ENCODE measurements at regions not wholly inside any gene's neighbourhood (a gene's known extent, or its start where the extent isn't known, plus 50 kb on each side); places are given as distances from the start of the nearest gene placed in this dataset.

DNA sequence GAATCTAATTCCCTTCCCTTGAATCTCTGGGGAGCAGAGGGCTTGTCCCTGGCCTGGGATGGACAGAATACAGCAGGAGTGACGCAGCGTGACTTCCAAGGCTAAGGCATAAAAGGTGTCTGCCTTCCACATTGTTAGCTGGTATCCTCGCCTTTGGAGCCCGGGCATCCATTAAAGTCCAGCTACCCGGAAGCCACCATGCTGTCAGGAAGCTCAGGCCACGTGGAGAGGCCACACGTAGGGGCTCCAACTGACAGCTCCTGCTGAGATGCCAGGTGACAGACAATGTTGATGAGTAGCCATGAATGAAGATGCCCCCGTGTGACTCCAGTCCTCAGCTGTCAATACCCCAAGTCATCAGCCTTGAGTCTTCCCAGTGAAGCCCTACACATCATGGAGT is 99.9 kb downstream of the OAT start:
- Histone ChIP-seq H3K27me3 (ENCODE audit: control insufficient read depth, insufficient read depth, low read length) (no peaks in the 10 kb centered on the region), H3K4me3 (ENCODE audit: low read depth, low read length) (no peak overlapping the region), H3K36me3 (ENCODE audit: control insufficient read depth, insufficient read depth, low read length) (no peaks in the 10 kb centered on the region)
- TF ChIP-seq, protein P1, sequence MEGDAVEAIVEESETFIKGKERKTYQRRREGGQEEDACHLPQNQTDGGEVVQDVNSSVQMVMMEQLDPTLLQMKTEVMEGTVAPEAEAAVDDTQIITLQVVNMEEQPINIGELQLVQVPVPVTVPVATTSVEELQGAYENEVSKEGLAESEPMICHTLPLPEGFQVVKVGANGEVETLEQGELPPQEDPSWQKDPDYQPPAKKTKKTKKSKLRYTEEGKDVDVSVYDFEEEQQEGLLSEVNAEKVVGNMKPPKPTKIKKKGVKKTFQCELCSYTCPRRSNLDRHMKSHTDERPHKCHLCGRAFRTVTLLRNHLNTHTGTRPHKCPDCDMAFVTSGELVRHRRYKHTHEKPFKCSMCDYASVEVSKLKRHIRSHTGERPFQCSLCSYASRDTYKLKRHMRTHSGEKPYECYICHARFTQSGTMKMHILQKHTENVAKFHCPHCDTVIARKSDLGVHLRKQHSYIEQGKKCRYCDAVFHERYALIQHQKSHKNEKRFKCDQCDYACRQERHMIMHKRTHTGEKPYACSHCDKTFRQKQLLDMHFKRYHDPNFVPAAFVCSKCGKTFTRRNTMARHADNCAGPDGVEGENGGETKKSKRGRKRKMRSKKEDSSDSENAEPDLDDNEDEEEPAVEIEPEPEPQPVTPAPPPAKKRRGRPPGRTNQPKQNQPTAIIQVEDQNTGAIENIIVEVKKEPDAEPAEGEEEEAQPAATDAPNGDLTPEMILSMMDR (IDR thresholded peaks at IDR 0.05; ENCODE audit: insufficient read depth, low read length, poor library complexity, severe bottlenecking): no peak
- DNase-seq (ENCODE audit: low read depth): no peak

DNA sequence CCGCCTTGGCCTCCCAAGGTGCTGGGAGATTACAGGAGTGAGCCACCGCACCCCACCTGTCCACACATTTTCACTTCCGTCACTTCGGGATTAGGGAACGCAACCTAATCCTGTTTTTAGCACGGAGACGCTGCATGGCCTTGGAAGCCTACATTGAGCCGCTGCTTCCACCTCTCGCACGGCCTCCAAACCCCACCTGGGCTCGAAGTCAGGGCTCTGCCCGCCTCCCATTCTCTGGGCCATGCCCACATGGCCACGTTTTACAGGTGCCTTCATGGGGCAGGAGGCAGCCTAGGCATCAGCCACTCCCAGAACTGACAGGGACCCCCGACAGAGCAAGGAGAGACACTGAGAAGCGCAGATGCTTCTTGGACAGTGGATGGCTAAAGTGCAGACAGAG is 100.6 kb downstream of the OAT start:
- DNase-seq (ENCODE audit: low read depth): no peak
- no peaks in the 10 kb centered on the region for H3K27me3 ChIP-seq (ENCODE audit: control insufficient read depth, insufficient read depth, low read length)
- TF ChIP-seq, protein P1 (IDR thresholded peaks at IDR 0.05; ENCODE audit: insufficient read depth, low read length, poor library complexity, severe bottlenecking): no peak
- no peaks in the 10 kb centered on the region for H3K36me3 ChIP-seq (ENCODE audit: control insufficient read depth, insufficient read depth, low read length)
- H3K4me3 ChIP-seq (ENCODE audit: low read depth, low read length): no peak overlapping the region

DNA sequence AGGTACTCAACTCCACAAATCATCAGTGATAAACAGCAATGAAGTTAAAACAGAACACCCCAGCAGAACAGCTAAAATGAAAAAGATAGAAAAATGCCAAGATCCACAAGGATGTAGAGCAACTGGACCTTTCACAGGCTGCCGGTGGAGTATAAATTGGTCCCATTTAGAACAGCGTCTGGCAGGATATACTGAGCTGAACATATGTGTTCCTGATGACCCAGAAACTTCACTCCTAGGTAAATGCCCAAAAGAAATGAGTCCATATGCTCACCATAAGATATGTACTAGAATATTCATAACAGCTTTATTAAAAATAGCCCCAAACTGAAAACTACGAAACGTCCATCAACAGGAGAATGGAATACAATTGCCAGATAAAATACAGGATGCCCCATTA is 102.4 kb downstream of the OAT start:
- Histone ChIP-seq H3K36me3 (ENCODE audit: control insufficient read depth, insufficient read depth, low read length) (no peaks in the 10 kb centered on the region), H3K27me3 (ENCODE audit: control insufficient read depth, insufficient read depth, low read length) (no peaks in the 10 kb centered on the region), H3K4me3 (ENCODE audit: low read depth, low read length) (no peak overlapping the region)
- DNase-seq (ENCODE audit: low read depth): no peak
- TF ChIP-seq, protein P1 (IDR thresholded peaks at IDR 0.05; ENCODE audit: insufficient read depth, low read length, poor library complexity, severe bottlenecking): no peak

DNA sequence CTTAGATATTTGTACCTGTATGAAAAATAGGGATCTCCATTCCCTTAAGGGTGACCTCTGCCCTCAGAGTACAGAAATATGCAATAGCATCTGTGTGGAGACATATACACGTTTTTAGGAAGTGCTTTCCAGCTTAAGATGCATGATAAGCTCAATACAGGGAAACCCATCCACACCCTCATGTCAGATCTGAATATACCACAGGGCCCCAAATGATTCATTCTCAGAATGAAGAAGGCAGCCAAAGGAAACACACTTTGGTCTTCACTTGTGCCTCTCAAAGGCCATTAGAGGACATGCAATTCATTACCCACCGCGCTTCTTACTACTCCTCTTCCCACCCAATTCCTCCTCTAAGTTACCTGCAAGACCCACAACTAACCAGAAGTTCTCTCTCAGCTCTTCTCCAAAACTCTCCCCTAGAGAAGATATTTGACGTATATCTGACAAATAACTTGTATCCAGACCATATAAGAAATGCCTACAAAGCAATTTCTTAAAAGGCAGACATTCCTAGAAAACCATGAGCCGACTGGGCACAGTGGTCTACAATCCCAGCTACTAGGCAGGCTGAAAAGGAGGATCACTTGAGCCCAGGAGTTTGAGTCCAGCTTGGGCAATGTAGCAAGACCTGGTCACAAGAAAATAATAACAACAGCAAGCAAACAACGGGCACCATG is 103.0 kb downstream of the OAT start:
- no peaks in the 10 kb centered on the region for H3K27me3 ChIP-seq (ENCODE audit: control insufficient read depth, insufficient read depth, low read length)
- DNase-seq (ENCODE audit: low read depth): no peak
- no peaks in the 10 kb centered on the region for H3K36me3 ChIP-seq (ENCODE audit: control insufficient read depth, insufficient read depth, low read length)
- TF ChIP-seq, protein P1 (IDR thresholded peaks at IDR 0.05; ENCODE audit: insufficient read depth, low read length, poor library complexity, severe bottlenecking): no peak
- no peak overlapping the region for H3K4me3 ChIP-seq (ENCODE audit: low read depth, low read length)

DNA sequence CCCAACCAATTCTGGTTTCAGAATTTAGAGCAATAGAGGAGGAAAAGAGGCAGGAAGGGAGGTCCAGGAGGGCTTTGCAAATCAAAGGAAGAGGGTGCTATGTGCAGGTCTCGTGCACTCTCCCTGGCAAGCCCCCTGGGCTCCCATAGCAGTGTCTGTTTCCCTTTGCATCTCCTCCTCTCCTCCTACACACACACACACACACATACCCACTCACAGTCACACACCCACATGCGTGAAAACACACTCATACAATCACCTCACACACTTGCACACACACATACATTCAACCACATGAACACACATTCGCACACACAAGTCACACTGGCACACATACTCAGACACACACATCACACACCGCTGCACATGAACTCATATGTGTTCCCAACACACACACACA is 105.3 kb downstream of the OAT start:
- Histone ChIP-seq H3K4me3 (ENCODE audit: low read depth, low read length) (no peak overlapping the region), H3K27me3 (ENCODE audit: control insufficient read depth, insufficient read depth, low read length) (no peaks in the 10 kb centered on the region), H3K36me3 (ENCODE audit: control insufficient read depth, insufficient read depth, low read length) (no peaks in the 10 kb centered on the region)
- TF ChIP-seq, protein P1 (IDR thresholded peaks at IDR 0.05; ENCODE audit: insufficient read depth, low read length, poor library complexity, severe bottlenecking): no peak
- DNase-seq (ENCODE audit: low read depth): no peak

DNA sequence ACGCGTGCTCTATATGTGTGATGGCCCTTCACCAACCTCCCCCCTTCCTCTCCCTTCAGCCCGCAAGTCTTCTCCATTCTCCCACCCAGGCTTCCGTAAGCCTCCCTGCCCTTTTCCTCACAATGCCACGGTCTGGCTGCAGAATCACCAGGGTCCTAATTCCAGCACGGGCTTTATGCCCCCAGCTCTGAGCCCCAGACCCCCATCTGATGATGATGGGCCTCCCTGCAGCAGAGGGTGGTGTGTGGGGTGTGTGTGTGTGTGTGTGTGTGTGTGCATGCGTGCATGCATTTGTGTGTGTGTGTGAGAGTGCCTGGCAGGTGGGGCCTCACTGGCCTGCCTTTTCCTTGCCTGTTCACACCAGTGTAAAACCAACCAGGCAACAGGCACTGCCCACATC is 109.9 kb downstream of the OAT start:
- DNase-seq (ENCODE audit: low read depth): no peak
- Histone ChIP-seq H3K36me3 (ENCODE audit: control insufficient read depth, insufficient read depth, low read length) (no peaks in the 10 kb centered on the region), H3K4me3 (ENCODE audit: low read depth, low read length) (no peak overlapping the region), H3K27me3 (ENCODE audit: control insufficient read depth, insufficient read depth, low read length) (no peaks in the 10 kb centered on the region)
- TF ChIP-seq, protein P1 (IDR thresholded peaks at IDR 0.05; ENCODE audit: insufficient read depth, low read length, poor library complexity, severe bottlenecking): no peak

All from kidney epithelial cell (primary cell).